ENCODE measurements at regions not wholly inside any gene's neighbourhood (a gene's known extent, or its start where the extent isn't known, plus 50 kb on each side); places are given as distances from the start of the nearest gene placed in this dataset.

DNA sequence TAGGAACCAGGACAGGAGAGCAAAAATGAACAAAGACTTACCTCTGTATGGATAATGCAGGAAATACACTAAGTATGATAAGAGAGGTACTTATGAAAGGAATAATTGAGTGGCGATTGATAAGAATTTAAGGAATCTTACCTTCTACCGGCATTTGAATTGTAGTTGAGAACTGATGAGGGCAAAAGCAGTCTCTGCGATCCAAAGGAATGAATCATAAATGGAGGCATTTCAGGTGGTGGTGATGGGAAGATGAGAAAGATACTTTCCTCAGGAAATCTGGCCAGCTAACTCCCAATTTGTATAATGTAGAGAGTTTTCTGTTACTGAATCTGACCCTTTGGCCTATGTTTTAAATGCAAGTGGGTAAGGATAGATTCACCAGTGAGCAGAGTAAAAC, 71.9 kb upstream of the C11orf87 start:
- no peak overlapping the region for H3K4me3 ChIP-seq (ENCODE audit: low read depth, low read length)
- DNase-seq = no peak
- no peaks in the 10 kb centered on the region for H3K27me3 ChIP-seq
- H3K4me1 ChIP-seq = no peaks in the 10 kb centered on the region
- H3K36me3 ChIP-seq = no peaks in the 10 kb centered on the region
- H3K9me3 ChIP-seq = no peaks in the 10 kb centered on the region
- TF ChIP-seq, protein P1, sequence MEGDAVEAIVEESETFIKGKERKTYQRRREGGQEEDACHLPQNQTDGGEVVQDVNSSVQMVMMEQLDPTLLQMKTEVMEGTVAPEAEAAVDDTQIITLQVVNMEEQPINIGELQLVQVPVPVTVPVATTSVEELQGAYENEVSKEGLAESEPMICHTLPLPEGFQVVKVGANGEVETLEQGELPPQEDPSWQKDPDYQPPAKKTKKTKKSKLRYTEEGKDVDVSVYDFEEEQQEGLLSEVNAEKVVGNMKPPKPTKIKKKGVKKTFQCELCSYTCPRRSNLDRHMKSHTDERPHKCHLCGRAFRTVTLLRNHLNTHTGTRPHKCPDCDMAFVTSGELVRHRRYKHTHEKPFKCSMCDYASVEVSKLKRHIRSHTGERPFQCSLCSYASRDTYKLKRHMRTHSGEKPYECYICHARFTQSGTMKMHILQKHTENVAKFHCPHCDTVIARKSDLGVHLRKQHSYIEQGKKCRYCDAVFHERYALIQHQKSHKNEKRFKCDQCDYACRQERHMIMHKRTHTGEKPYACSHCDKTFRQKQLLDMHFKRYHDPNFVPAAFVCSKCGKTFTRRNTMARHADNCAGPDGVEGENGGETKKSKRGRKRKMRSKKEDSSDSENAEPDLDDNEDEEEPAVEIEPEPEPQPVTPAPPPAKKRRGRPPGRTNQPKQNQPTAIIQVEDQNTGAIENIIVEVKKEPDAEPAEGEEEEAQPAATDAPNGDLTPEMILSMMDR (IDR thresholded peaks at IDR 0.05; ENCODE audit: low read depth, low read length) = no peak

GRCh38 chr11:109362059-109362458, 59.9 kb upstream of the C11orf87 start:
- Histone ChIP-seq H3K4me3 (ENCODE audit: low read depth, low read length) (no peak overlapping the region), H3K27me3 (no peaks in the 10 kb centered on the region), H3K9me3 (no peaks in the 10 kb centered on the region), H3K36me3 (no peaks in the 10 kb centered on the region), H3K4me1 (no peaks in the 10 kb centered on the region)
- TF ChIP-seq, protein P1 (IDR thresholded peaks at IDR 0.05; ENCODE audit: low read depth, low read length) = no peak
- no peak for DNase-seq

DNA sequence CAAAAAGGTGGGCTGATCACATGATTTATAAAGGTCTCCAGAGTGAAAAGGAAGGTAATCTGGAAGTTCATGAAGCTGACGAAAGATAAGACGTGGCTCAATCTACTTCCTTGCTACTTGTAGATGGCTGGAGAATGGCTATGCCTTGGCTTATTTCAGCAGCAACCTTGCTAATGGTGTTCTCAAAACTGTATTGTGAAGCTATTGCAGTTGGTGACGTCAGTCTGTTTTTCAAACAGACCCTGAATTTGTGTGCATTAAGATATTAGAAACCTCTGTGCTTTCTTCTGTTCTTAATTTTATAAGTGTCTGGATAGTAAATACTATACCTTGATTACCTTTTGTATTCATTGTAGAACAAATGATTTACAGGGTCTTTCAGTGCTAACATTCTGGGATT, 58.3 kb upstream of the C11orf87 start:
- H3K36me3 ChIP-seq = no peaks in the 10 kb centered on the region
- H3K9me3 ChIP-seq = no peaks in the 10 kb centered on the region
- H3K27me3 ChIP-seq = no peaks in the 10 kb centered on the region
- no peak overlapping the region for H3K4me3 ChIP-seq (ENCODE audit: low read depth, low read length)
- TF ChIP-seq, protein P1 (IDR thresholded peaks at IDR 0.05; ENCODE audit: low read depth, low read length) = no peak
- no peak for DNase-seq
- H3K4me1 ChIP-seq = no peaks in the 10 kb centered on the region

GRCh38 chr11:109364851-109365250, 57.1 kb upstream of the C11orf87 start:
- H3K36me3 ChIP-seq = no peaks in the 10 kb centered on the region
- TF ChIP-seq, protein P1 (IDR thresholded peaks at IDR 0.05; ENCODE audit: low read depth, low read length) = no peak
- H3K27me3 ChIP-seq = no peaks in the 10 kb centered on the region
- H3K9me3 ChIP-seq = no peaks in the 10 kb centered on the region
- H3K4me3 ChIP-seq (ENCODE audit: low read depth, low read length) = no peak overlapping the region
- DNase-seq = no peak
- no peaks in the 10 kb centered on the region for H3K4me1 ChIP-seq

DNA sequence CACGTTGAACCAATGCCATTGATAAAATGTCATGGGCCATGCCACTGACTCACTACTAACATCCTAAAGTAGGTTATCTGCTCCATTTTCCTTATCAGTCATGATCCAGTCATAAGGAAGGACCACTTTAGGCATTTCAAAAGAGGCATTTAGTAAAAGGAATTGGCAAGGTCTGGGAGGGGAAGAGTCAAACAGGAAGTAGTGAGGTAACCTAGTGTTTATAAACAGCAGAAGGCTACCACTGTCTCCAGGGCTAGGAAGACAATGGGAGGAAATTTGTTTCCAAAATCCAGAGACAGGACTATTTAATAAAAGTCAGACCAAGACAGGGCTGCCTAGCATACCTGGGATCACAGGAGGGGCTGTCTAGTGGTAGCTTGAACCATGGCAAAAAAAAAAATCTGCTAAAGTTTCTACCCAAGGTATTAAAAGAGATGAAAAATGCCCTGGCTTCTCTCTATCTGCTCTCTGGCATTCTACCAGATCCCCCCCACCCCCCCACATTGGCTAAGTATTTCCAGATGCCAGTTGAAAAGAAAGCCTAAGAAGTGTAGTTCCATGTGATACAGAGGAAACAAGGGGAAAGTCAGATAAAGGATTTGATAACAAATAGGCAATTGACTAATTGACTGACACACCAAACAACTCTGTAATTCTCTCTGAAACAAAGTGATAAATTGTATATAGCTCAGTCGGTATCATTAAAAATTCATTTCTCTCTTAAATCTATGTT, 50.4 kb upstream of the C11orf87 start:
- H3K27me3 ChIP-seq = no peaks in the 10 kb centered on the region
- TF ChIP-seq, protein P1 (IDR thresholded peaks at IDR 0.05; ENCODE audit: low read depth, low read length) = no peak
- H3K4me3 ChIP-seq (ENCODE audit: low read depth, low read length) = no peak overlapping the region
- no peak for DNase-seq
- no peaks in the 10 kb centered on the region for H3K9me3 ChIP-seq
- no peaks in the 10 kb centered on the region for H3K36me3 ChIP-seq
- no peaks in the 10 kb centered on the region for H3K4me1 ChIP-seq

Data from BE2C (cell line).